NCI-H1694 (cell line): ENCODE measurements at regions not wholly inside any gene's neighbourhood (a gene's known extent, or its start where the extent isn't known, plus 50 kb on each side); places are given as distances from the start of the nearest gene placed in this dataset.

Experiments
- DNase-seq: peaks from one replicate; lab custom pipeline; 2025; lab: John Stamatoyannopoulos, UW

DNA sequence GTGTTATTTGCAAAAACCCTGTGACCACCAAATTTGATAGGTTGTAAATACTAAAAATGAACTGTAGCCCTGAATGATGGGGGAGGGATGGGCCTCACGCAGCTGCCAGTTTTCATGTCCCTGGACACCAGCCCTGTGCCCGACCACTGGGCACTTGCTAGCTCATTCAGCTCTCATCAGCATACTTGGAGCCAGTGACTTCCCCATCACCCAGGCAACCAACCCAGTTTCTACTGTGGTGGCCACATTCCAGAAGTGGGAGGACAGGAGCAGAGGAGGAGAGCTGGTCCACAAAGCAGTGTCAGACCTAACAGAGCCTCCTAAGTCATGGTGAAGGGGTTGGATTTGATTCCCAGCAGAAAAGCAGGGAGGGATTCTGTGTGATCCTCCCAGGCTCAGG lies 128.2 kb downstream of the CPEB2 start:
- no peak for DNase-seq

DNA sequence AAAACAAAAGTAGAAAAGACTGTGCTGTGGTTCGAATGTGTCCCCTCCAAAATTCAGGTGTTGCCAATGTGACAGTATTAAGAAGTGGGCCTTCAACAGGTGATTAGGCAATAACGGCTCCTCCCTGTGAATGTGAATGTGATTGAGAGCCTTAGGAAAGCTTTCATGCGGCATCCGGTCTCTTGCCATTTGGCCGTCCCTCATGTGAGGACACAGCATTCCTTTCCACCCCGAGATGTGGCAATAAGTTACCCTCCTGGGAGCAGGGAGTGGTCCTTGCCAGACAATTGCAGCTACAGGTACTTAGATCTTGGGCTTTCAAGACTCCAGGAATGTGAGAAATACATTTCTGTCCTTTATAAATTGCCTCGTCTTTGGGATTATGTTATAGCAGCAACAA lies 129.3 kb downstream of the CPEB2 start:
- no peak for DNase-seq

DNA sequence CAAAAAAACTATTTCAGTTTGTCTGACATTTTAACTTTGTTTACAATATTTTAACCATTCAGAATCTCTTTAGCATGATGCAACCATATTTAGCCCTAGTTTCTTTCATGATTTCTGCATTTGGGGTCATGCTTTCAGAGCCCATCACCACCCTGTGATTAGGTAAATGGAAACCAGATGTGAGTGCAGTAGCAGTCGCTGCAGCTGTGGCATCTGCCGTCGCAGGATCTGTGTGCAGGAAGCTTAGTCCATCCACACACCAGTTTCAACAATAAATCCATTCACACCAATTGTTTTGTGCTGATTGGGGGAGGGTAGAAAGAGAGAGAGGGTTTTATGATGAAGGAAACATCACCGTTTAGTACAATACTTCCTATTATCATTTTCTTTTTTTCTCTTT lies 130.5 kb downstream of the CPEB2 start:
- no peak for DNase-seq

DNA sequence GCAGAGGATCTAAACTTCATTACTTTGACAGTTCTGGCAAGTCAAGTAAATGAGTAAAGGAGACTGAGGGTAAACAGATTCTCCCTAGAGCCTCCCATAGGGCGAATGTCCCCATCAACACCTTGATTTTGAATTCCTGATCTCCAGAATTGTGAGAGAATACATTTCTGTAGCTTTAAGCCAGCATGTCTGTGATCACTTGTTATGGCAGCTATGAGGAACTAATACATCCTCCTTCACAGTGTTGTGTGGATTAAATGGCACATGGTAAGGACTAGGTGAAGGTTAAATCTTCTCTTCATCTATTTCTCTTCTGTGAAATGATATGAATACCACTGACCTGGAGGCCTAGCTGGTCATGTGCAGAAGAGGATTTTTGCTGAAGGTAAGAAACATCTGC lies 137.3 kb downstream of the CPEB2 start:
- no peak for DNase-seq

DNA sequence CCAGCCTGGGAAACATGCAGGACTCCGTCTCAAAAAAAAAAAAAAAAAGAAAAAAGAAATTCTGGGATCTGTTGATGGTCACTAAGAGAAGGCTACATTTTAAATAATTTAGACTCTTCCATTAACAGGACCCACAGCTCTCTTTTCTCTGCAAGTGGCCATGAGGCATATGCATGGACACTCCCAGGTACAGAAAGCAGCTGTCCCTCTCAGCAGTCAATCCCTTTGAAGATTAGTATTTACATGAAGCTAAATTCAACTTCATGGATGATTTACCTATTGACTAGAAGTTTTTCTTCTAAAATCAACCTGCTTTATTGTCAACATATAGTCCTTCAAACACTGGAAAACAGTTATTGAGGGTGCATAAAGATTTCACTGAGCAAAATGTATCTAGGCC lies 139.9 kb downstream of the CPEB2 start:
- no peak for DNase-seq

DNA sequence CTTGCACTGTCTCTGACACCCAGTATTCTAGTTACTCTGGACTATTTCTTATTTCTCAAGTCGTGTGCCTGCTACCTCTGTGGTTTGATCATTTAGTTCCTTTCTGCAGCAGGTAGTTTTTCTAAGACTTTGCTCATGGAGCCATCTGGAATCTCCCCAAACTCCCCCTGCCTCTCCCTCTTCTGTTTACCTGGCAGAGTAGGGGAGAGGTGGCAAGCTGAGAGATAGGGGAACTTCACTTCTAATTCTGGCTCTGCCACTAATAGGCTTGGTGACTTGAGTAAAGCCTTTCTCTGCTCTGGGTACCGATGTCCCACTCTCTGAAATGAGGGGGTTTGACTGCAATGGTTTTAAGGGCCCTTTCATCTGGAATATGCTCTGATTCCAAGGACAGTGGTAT lies 141.3 kb downstream of the CPEB2 start:
- no peak for DNase-seq

DNA sequence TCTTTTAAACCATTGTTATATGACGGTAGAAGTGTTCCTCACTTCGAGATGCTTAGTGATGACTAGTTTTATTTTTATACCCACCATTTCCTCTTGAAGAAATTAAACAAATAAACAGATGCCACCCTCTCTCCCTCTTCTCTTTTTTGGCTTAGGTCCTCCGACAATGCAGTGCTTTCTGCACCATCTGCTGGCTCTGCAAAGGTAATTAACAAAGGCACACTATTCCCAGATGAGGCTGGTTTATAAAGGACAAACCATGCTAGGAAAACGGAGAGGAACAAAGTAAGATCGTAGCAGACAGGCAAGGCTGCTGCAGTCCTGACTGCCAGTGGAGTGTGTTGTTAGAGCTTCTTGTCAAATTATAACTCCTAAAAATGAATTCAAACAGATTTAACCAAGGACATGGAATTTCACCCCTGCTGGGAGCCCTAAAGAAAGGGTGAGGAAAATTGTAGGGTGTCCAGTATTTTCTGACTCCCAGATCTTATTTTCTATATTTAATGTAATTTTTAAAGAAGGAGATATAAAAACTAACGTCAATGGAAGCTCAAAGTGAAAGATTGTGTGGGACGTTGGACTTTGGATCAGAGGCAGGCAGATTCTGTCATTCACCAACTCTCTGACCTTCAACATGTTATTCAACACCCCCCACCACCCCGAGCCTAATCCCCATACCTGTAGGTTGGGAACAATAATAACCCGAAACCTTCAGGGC lies 142.1 kb downstream of the CPEB2 start:
- DNase-seq = no peak

DNA sequence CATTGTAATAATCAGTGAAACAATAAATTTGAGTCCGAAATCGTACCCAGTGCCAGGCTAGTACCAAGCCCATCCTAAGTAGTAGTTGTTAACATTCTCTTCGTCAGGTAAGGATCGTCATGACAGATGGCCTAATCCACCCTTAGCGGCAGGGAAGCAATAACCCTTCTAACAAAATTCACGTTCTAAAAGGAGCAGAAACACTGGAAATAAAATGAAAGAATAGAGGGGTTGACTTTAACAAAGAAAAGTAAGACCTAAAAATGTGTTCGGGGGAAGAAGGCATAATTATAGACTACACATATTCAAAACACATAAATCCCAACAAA lies 142.7 kb downstream of the CPEB2 start:
- no peak for DNase-seq

DNA sequence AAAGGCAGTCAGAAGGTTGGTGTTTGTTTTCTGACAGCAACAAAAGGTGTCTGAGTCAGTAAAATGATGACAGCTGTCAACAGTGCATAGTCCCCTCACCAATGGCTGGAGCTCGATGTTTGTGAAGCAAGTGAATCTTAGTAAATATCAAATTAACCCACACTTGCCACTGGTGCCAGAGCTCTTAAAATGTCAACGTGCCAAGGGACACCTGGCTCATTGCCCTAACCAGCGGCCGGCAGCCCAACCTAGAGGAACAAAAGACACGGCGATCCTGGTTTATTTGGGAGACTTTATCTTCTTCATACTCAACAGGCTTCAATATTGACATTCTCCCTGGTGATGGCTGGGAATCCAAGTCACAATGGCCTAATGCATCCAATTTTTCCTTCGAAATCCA lies 143.4 kb downstream of the CPEB2 start:
- no peak for DNase-seq

DNA sequence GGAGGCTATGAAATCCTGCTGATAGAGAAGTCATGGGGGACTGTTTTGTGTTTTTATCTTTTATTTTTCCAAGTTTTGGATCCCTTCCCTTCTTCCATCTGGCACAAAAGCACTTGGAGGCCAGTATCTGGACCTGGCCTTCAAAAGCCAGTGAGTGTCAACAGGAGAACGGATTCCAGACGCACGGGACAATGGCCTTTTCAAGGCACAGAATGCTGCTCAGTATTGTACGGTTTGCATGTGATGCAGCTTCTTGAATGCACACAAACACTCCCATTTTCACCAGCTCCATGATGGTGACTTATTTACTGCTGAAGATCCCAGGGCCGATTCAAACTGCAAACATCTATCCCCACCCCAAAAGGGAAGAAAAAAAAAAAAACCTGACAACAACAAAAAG lies 145.4 kb downstream of the CPEB2 start:
- DNase-seq = no peak

DNA sequence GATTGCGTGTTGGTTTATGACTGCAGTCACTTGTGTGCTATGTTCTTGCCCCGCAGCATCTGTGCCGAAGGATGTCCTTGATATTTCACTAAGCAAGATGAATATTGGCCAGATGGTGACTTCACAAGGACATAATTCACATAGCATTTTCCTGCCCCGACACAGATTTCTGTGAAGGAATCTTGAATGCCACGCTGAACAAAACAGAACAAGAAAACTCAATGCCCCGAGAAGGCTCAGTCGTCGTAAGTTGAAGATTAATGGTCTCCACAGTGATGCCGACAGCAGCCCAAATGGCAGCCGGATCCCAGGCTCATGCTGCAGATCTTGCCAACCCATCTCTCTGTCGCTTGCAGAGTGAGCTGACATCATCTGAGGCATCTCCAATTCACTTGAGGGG lies 145.9 kb downstream of the CPEB2 start:
- DNase-seq = no peak

DNA sequence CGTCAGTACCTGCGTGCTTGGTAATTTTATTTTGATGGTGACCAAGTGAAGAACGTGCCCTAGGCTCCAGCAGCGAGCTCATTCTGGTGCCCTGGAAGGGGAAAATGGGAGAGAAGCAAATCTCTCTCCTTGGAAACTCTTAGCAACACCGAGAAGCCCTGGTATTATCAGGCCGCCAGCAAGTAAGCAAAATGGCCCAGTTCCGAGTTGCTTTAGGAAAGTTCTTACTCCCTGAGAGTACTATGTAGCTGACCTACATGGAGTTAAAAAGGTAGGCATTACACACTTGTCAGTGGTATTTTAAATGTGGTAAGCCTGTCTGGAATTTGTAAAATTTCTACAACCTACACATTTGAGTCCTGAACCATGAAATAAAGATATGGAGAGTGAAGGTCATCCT lies 146.4 kb downstream of the CPEB2 start:
- no peak for DNase-seq

DNA sequence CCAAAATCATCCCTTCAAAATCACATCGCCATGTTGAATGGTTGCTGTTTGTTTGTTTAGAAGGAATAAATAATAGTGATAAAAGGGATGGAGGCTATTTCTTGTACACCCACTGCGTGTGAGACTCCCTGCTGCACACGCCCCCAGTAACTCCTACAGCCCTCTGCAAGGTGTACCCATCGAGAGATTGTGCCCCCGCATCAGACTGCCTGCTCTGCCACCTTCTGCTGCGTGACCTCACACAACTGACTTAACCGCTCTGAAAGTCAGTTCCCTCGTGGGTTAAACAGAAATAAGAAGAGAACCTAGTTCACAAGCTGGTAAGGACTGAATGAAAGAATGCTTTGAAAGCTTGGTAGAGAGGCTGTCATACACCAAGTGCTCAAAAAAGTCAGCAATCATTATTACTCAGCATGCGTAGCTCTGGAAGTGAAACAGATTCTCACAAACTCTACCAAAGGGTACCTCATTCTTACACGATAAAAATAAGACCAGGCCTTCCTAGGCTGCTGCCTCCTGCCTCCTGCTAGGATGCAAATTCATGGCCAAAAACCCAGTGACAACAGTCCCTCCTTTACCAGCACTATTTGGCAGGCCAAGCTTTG lies 147.1 kb downstream of the CPEB2 start:
- DNase-seq = no peak

DNA sequence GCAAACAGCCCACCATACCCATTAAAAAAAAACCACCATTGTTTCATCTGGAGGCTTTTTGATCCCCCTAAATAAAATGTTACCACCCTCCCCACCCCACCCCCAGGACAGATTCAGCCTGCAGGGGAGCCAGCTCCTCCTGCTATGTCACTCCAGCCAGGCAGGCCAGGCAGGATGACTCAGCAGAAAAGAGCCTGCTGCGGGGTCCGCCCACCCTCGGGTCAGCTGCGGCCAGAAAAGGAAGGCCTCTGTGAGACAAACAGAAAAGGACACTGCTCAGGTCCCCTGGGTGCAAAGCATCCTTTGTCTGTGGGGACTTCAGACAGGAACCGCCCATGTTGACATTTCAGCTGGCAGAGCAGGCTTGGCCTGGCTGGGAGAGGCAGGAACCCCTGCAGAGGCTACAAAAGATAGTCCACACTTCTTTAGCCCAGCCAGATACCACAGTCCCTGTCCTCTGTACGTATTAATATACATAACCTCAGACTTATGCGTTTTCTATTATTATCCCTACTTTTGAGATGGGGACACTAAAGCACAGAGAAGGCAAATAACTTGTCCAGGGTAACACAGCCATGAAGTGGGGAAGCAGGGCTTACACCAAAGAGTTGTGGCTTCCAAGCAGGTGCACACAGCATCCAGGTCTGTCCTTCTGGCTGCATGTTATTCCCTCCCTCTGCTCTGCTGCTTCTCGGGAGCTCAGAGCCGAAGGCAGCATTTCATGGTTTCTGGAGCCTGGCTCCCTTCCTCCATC lies 147.7 kb downstream of the CPEB2 start:
- DNase-seq = no peak

DNA sequence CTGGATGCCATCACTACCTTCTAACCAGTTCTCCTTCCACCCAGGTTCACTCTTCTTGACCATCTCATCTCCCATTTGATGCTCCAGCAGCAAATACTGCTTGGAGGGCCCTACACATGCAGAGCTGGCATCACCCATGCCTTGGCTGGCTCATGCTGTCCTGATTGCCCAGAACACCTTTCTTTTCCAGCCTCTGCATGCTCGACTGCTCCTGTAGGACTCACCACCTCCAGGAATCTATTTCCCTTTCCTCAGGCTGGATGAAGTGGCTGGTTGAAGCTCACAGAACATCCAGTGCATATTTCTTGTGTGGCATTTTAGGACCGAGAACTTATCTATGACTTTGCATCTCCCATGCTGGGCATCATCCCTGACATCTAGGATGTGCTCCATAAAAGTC lies 148.3 kb downstream of the CPEB2 start:
- DNase-seq = no peak

DNA sequence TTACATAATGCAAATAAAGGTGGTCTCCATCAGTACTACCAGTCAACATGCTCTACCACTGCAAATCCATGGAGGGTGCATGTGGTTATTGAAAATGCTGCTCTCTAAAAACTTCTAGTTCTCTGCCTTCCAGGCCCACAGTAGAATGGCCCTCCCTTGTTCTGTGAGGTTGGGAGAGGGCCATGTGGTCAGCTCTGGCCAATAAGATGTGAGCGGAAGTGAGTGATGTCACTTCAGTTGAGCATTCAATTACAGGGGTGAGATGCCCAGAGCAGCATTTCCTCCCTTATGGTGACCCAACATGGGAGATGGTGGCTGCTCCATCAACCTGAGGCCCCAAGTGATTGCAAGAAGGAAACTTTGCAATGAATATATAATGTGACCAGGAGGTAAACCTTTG lies 148.8 kb downstream of the CPEB2 start:
- no peak for DNase-seq

DNA sequence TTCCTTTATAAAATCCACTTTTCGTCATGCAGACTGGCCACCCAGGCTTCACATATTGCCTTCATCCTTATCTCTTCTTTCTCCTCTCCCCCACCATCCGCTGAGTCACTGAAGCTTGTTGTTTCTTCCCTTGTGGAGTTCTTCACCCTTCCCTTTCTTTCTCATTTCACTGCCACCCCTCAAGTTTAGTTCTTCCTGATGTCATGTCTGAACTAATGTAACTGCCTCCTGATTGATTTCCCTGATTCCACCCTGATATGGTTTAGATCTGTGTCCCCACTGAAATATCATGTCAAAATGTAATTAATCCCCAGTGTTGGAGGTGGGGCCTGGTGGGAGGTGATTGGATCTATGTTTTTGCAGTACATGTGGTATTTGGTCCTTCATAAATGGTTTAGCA lies 151.4 kb downstream of the CPEB2 start:
- no peak for DNase-seq

DNA sequence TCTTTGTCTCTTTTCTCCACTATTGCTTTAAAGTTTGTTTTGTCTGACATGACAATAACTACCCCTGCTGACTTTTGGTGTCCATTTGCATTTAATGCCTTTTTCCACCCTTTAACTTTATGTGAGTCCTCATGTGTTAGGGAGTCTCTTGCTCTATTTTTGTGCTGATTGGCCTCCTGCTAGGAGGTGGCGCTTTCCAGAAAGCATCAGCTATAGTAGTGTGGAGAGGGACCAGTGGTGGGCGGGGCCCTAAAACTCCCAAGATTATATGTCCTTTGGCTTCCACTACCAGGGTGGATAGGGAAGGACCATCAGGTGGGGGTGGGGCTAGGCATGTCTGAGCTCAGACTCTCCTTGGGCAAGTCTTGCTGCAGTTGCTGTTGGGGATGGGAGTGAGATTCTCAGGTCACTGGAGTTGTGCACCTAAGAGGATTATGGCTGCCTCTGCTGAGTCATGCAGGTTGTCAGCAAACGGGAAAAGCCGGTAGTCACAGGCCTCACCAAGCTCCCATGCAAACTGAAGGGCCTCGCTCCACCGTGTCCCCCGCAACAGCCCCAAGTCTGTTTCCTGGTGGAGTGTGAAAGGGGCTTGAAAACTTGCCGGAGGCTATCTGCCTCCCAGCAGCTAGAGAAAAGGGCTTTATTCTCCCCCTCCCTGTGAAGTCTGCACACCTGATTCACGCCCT lies 156.3 kb downstream of the CPEB2 start:
- no peak for DNase-seq

DNA sequence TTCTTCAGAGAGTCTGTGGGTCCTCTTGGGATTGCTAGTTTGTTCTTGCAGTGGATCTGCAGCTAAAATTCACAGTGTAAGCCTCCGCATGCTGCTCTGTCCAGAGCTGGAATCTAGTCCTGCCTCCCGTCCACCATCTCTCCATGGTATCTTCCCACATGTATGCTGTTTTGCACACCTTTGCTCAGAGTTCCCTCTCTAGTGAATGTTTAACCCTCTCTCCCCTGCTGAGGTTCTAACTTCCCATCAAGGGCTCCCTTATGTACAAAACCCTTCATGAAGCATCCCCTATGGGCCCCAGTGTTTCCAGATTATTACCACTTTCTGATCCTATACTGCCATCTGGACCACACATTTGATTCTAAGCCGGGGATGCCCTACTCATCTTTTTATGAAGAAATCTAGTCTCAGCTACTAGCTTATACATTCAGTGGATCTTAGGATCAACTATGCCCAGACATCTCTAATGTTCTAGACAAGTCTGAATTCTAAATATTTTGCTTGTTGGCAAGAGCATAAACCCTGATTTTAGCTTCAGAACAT lies 157.3 kb downstream of the CPEB2 start:
- DNase-seq = no peak

DNA sequence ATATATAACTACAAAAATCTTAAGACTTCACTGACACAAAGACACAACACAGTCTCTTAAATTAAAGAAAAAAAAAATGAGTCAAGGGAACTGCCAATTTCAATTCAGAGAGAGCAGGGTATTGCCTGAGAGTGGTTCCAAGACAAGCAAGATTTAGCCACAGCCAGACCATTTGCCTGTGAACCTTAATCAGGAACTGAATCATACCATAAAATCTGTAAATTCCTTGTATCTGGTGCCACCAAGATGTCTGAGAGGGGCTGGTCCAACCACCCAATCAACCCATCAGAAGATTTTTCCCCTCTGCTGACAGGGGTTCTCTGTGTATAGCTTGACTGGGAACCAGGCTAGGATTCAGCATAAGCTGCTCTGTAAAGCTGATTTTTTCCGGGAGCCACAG lies 159.2 kb downstream of the CPEB2 start:
- no peak for DNase-seq

DNA sequence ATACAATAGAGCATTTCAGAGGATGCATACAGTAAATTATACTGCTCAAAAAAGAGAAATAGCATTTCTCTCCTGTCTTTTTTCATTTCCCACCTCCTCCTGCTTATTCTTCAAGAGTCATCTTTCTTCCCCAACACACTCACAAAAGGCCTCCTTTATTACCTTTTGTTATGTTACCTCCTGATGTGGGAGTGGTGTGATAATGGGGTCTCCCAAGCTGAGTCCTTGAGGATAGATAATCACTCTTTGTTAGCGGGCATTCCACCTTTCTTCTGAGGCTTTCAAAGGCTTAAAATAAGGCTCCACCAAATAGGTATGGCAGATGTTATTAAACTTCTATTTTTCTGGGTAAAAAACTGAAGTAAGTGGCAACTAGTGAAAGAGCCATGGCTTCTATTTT lies 159.8 kb downstream of the CPEB2 start:
- DNase-seq = no peak

DNA sequence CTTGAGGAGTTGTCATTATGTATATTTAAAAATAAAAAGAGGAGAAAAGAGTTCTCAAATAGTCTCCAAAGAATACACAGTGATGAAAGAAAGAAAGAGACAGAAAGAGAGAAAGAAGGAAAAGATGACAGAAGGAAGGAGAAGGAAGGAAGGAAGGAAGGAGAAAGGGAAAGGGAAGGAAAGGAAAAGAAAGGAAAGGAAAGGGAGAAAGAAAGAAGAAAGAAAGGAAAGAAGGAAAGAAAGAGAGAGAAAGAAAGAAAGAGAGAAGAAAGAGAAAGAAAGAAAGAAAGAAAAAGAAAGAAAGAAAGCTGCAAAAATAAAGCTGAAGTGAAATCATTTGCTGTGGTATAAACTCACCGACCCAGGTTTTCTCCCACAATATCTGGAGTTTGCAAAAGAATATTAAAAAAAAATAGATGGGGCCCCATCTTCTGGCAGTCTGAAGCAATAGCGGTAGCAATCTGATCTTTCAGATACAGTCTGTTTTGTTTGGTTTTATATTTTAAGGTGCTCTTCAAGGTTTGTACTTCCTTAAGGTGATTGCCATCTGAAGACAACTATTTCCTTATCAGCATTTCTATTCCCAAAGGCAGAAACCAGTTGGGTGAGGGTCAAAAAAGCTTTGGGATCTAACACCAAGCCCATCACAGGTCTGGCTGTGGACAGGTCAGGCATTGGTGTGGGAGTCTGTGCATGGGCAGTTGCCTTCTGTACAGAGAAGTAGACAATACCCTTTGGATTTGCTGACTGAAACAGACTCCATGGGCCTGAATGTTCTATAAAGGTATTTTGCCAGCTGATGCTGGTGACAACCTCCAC lies 160.4 kb downstream of the CPEB2 start:
- DNase-seq = no peak
